HT-29 (cell line): ENCODE measurements at regions not wholly inside any gene's neighbourhood (a gene's known extent, or its start where the extent isn't known, plus 50 kb on each side); places are given as distances from the start of the nearest gene placed in this dataset.

Experiments used
- DNase-seq: peaks from one replicate; pipeline ENCODE4 v3.0.0-alpha.2; 2015; ENCODE audit warnings: low spot score

GRCh38 chr5:117945258-117945657, 1043.1 kb downstream of the DTWD2 start:
- no peak for DNase-seq

GRCh38 chr5:117943541-117943940, 1044.8 kb downstream of the DTWD2 start:
- DNase-seq: no peak

GRCh38 chr5:117942861-117943519, 1045.4 kb downstream of the DTWD2 start:
- no peak for DNase-seq

- no peak for DNase-seq
Measured at GRCh38 chr5:117893211-117893610, 1095.1 kb downstream of the DTWD2 start.

- DNase-seq: no peak
Measured at GRCh38 chr5:117892360-117892759, 1096.0 kb downstream of the DTWD2 start.

GRCh38 chr5:117889596-117889995, 1098.8 kb downstream of the DTWD2 start:
- no peak for DNase-seq

- DNase-seq: no peak
Measured at GRCh38 chr5:117888688-117889087, 1099.7 kb downstream of the DTWD2 start.

GRCh38 chr5:117881426-117882230, 1106.7 kb downstream of the DTWD2 start:
- no peak for DNase-seq

GRCh38 chr5:117880932-117881331, 1107.4 kb downstream of the DTWD2 start:
- no peak for DNase-seq

GRCh38 chr5:117877731-117878130, 1110.6 kb downstream of the DTWD2 start:
- DNase-seq: no peak

- no peak for DNase-seq
Measured at GRCh38 chr5:117872798-117873368, 1115.5 kb downstream of the DTWD2 start.

- DNase-seq: no peak
Measured at GRCh38 chr5:117869596-117869995, 1118.8 kb downstream of the DTWD2 start.

- no peak for DNase-seq
Measured at GRCh38 chr5:117863586-117864296, 1124.6 kb downstream of the DTWD2 start.

- no peak for DNase-seq
Measured at GRCh38 chr5:117860550-117860949, 1127.8 kb downstream of the DTWD2 start.

- DNase-seq: no peak
Measured at GRCh38 chr5:117859176-117859575, 1129.2 kb downstream of the DTWD2 start.

GRCh38 chr5:117856713-117857112, 1131.6 kb downstream of the DTWD2 start:
- DNase-seq: no peak

GRCh38 chr5:117837786-117838185, 1150.6 kb downstream of the DTWD2 start:
- DNase-seq: no peak

GRCh38 chr5:117833691-117834090, 1154.7 kb downstream of the DTWD2 start:
- DNase-seq: no peak

GRCh38 chr5:117829646-117830045, 1158.7 kb downstream of the DTWD2 start:
- DNase-seq: no peak

GRCh38 chr5:117813850-117814249, 1174.5 kb downstream of the DTWD2 start:
- no peak for DNase-seq

GRCh38 chr5:117812861-117813260, 1175.5 kb downstream of the DTWD2 start:
- no peak for DNase-seq

GRCh38 chr5:117809251-117809650, 1179.1 kb downstream of the DTWD2 start:
- DNase-seq: no peak
